ENCODE measurements at regions not wholly inside any gene's neighbourhood (a gene's known extent, or its start where the extent isn't known, plus 50 kb on each side); places are given as distances from the start of the nearest gene placed in this dataset.

DNA sequence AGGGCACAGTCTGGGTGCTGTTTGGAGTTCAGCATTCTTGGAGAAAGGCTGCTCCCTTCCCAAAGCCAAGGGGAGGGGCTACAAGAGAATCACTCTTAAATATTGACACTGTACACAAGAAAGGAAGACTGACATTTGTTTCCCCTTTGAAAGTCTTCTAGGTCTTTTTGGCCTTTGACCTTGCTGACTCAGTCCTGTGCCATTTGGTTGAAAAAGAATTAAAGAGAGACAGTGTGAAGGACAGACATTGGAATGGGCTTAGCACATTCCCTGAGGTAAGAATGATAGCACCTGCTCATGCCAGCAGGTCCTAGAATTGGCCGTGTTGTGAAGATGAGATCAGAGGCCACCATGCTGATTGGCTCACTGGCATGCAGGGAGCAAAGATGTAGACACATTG, 271.4 kb upstream of the ZNF608 start (continued):
- TF ChIP-seq, protein P1, sequence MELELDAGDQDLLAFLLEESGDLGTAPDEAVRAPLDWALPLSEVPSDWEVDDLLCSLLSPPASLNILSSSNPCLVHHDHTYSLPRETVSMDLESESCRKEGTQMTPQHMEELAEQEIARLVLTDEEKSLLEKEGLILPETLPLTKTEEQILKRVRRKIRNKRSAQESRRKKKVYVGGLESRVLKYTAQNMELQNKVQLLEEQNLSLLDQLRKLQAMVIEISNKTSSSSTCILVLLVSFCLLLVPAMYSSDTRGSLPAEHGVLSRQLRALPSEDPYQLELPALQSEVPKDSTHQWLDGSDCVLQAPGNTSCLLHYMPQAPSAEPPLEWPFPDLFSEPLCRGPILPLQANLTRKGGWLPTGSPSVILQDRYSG (CRISPR knock-in tag; IDR thresholded peaks at IDR 0.05): no peak
- TF ChIP-seq CAMTA2 (CRISPR knock-in tag; IDR thresholded peaks at IDR 0.05; ENCODE audit: borderline replicate concordance) (no peak), CREM (IDR thresholded peaks at IDR 0.05) (peak; percentile 13; the same call in 1 of the 2 replicates), CREM (CRISPR knock-in tag; IDR thresholded peaks at IDR 0.05) (no peak), ZNF207 (IDR thresholded peaks at IDR 0.05; ENCODE audit: borderline replicate concordance) (no peak), SOX13 (IDR thresholded peaks at IDR 0.05) (no peak), SOX13 (CRISPR knock-in tag; conservative IDR thresholded peaks at IDR 0.05 in 1 of 2, IDR thresholded peaks at IDR 0.05 in 1 of 2) (peak in 1 of 2 experiments; percentile 65; a peak in 2 of 4 replicates), ZNF841 (CRISPR knock-in tag; IDR thresholded peaks at IDR 0.05; ENCODE audit: borderline replicate concordance) (no peak), FOSL2 (CRISPR knock-in tag; IDR thresholded peaks at IDR 0.05) (peak; percentile 81), MIER2 (CRISPR knock-in tag; IDR thresholded peaks at IDR 0.05) (no peak), PAF1 (CRISPR knock-in tag; IDR thresholded peaks at IDR 0.05) (no peak), SRSF1 (optimal IDR thresholded peaks at IDR 0.05; ENCODE audit: low read depth, low read length) (no peak), CHCHD3 (CRISPR knock-in tag; IDR thresholded peaks at IDR 0.05) (no peak), HHEX (CRISPR knock-in tag; IDR thresholded peaks at IDR 0.05) (peak; percentile 46; the same call in 1 of the 2 replicates), ZNF501 (CRISPR knock-in tag; IDR thresholded peaks at IDR 0.05) (no peak), RCOR2 (CRISPR knock-in tag; IDR thresholded peaks at IDR 0.05) (no peak), ZNF556 (CRISPR knock-in tag; IDR thresholded peaks at IDR 0.05; ENCODE audit: borderline replicate concordance) (no peak), ZNF552 (CRISPR knock-in tag; IDR thresholded peaks at IDR 0.05; ENCODE audit: borderline replicate concordance) (no peak), RARA (CRISPR knock-in tag; IDR thresholded peaks at IDR 0.05) (peak; percentile 50), TRIM24 (CRISPR knock-in tag; IDR thresholded peaks at IDR 0.05) (no peak), NR2F1 (CRISPR knock-in tag; IDR thresholded peaks at IDR 0.05) (peak; percentile 71 to 83), NPAS2 (CRISPR knock-in tag; IDR thresholded peaks at IDR 0.05; ENCODE audit: borderline replicate concordance) (no peak), NR2F6 (IDR thresholded peaks at IDR 0.05) (peak; percentile 95), NR2F6 (CRISPR knock-in tag; IDR thresholded peaks at IDR 0.05) (peak; percentile 86)
- TF ChIP-seq, protein P2, sequence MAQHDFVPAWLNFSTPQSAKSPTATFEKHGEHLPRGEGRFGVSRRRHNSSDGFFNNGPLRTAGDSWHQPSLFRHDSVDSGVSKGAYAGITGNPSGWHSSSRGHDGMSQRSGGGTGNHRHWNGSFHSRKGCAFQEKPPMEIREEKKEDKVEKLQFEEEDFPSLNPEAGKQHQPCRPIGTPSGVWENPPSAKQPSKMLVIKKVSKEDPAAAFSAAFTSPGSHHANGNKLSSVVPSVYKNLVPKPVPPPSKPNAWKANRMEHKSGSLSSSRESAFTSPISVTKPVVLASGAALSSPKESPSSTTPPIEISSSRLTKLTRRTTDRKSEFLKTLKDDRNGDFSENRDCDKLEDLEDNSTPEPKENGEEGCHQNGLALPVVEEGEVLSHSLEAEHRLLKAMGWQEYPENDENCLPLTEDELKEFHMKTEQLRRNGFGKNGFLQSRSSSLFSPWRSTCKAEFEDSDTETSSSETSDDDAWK (CRISPR knock-in tag; IDR thresholded peaks at IDR 0.05): no peak
- TF ChIP-seq, protein P3, sequence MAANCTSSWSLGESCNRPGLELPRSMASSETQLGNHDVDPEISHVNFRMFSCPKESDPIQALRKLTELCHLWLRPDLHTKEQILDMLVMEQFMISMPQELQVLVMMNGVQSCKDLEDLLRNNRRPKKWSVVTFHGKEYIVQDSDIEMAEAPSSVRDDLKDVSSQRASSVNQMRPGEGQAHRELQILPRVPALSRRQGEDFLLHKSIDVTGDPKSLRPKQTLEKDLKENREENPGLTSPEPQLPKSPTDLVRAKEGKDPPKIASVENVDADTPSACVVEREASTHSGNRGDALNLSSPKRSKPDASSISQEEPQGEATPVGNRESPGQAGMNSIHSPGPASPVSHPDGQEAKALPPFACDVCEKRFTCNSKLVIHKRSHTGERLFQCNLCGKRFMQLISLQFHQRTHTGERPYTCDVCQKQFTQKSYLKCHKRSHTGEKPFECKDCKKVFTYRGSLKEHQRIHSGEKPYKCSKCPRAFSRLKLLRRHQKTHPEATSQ (CRISPR knock-in tag; IDR thresholded peaks at IDR 0.05; ENCODE audit: borderline replicate concordance): no peak
- TF ChIP-seq, protein P4, sequence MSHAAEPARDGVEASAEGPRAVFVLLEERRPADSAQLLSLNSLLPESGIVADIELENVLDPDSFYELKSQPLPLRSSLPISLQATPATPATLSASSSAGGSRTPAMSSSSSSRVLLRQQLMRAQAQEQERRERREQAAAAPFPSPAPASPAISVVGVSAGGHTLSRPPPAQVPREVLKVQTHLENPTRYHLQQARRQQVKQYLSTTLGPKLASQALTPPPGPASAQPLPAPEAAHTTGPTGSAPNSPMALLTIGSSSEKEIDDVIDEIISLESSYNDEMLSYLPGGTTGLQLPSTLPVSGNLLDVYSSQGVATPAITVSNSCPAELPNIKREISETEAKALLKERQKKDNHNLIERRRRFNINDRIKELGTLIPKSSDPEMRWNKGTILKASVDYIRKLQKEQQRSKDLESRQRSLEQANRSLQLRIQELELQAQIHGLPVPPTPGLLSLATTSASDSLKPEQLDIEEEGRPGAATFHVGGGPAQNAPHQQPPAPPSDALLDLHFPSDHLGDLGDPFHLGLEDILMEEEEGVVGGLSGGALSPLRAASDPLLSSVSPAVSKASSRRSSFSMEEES (CRISPR knock-in tag; IDR thresholded peaks at IDR 0.05): no peak
- TF ChIP-seq, protein P5, sequence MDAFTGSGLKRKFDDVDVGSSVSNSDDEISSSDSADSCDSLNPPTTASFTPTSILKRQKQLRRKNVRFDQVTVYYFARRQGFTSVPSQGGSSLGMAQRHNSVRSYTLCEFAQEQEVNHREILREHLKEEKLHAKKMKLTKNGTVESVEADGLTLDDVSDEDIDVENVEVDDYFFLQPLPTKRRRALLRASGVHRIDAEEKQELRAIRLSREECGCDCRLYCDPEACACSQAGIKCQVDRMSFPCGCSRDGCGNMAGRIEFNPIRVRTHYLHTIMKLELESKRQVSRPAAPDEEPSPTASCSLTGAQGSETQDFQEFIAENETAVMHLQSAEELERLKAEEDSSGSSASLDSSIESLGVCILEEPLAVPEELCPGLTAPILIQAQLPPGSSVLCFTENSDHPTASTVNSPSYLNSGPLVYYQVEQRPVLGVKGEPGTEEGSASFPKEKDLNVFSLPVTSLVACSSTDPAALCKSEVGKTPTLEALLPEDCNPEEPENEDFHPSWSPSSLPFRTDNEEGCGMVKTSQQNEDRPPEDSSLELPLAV (CRISPR knock-in tag; conservative IDR thresholded peaks at IDR 0.05; ENCODE audit: low read depth): no peak

Data from HepG2 (cell line).